Ishikawa (cell line): ENCODE measurements at regions not wholly inside any gene's neighbourhood (a gene's known extent, or its start where the extent isn't known, plus 50 kb on each side); places are given as distances from the start of the nearest gene placed in this dataset.

Experiments used
- CEBPB ChIP-seq: IDR thresholded peaks from 2 replicates; pipeline ENCODE4 v1.6.1; 2012
- EGR1 ChIP-seq: IDR thresholded peaks from 2 replicates; pipeline ENCODE4 v1.6.1; 2012
- EP300 ChIP-seq: IDR thresholded peaks from 2 replicates; pipeline ENCODE4 v1.6.1; 2012; ENCODE audit warnings: borderline replicate concordance
- NFIC ChIP-seq: IDR thresholded peaks from 2 replicates; pipeline ENCODE4 v1.6.1; 2012
- TAF1 ChIP-seq: IDR thresholded peaks from 2 replicates; pipeline ENCODE4 v1.6.1; 2012; ENCODE audit warnings: low read depth, mild to moderate bottlenecking
- TCF12 ChIP-seq: IDR thresholded peaks from 2 replicates; pipeline ENCODE4 v1.6.1; 2012; ENCODE audit warnings: low read depth
- TEAD4 ChIP-seq: IDR thresholded peaks from 2 replicates; pipeline ENCODE4 v1.6.1; 2012
- YY1 ChIP-seq: IDR thresholded peaks from 2 replicates; pipeline ENCODE4 v1.6.1; 2012; ENCODE audit warnings: low read depth
- ZBTB7A ChIP-seq: IDR thresholded peaks from 2 replicates; pipeline ENCODE4 v1.6.1; 2012; ENCODE audit warnings: low read depth
- TF ChIP-seq, protein P1 (sequence below): IDR thresholded peaks from 2 replicates; pipeline ENCODE4 v1.6.1; 2012; ENCODE audit warnings: low read depth, mild to moderate bottlenecking
- TF ChIP-seq, protein P2 (sequence below): IDR thresholded peaks from 2 replicates; pipeline ENCODE4 v1.6.1; 2012

DNA sequence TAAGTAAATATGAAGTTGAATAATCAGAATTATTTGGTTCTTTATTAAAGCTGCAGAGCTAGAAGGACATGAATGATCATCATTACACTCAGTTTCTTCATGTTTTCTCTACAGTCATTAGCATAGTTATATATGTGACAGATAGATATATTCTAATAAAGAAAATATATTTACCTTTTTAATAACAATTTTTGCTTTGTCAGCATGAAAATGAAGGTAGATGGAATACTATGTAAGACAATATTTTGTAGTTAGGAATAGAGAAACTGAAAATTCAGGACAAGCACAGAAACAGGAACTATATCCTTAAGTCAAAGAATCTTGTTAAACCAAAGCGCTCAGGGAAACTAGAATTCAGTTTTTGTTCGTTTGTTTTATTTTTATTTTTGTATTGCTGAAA is 649.9 kb upstream of the NRXN1 start:
- TF ChIP-seq, protein P1, sequence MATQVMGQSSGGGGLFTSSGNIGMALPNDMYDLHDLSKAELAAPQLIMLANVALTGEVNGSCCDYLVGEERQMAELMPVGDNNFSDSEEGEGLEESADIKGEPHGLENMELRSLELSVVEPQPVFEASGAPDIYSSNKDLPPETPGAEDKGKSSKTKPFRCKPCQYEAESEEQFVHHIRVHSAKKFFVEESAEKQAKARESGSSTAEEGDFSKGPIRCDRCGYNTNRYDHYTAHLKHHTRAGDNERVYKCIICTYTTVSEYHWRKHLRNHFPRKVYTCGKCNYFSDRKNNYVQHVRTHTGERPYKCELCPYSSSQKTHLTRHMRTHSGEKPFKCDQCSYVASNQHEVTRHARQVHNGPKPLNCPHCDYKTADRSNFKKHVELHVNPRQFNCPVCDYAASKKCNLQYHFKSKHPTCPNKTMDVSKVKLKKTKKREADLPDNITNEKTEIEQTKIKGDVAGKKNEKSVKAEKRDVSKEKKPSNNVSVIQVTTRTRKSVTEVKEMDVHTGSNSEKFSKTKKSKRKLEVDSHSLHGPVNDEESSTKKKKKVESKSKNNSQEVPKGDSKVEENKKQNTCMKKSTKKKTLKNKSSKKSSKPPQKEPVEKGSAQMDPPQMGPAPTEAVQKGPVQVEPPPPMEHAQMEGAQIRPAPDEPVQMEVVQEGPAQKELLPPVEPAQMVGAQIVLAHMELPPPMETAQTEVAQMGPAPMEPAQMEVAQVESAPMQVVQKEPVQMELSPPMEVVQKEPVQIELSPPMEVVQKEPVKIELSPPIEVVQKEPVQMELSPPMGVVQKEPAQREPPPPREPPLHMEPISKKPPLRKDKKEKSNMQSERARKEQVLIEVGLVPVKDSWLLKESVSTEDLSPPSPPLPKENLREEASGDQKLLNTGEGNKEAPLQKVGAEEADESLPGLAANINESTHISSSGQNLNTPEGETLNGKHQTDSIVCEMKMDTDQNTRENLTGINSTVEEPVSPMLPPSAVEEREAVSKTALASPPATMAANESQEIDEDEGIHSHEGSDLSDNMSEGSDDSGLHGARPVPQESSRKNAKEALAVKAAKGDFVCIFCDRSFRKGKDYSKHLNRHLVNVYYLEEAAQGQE, result no peak
- TF ChIP-seq CEBPB (no peak), YY1 (no peak), TCF12 (no peak), TAF1 (no peak), EGR1 (no peak), NFIC (no peak), TEAD4 (no peak), ZBTB7A (no peak), EP300 (no peak)
- TF ChIP-seq, protein P2, sequence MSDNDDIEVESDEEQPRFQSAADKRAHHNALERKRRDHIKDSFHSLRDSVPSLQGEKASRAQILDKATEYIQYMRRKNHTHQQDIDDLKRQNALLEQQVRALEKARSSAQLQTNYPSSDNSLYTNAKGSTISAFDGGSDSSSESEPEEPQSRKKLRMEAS, result no peak
